Caco-2 (cell line): ENCODE measurements at regions not wholly inside any gene's neighbourhood (a gene's known extent, or its start where the extent isn't known, plus 50 kb on each side); places are given as distances from the start of the nearest gene placed in this dataset.
A peak's percentile ranks its signal among the peaks of the same experiment; 100 is the strongest.

Experiments used
- BruUV-seq: library from RNA; stranded (reverse); fragments of 400-500 nt; replicated peaks from 2 replicates; lab custom pipeline; 2021; lab: Mats Ljungman, UMichigan
- CTCF ChIA-PET: fragments of 300-600 bp; sonication (Branson Sonifier 250); formaldehyde crosslinking; loops from one replicate; lab custom pipeline; 2022; ENCODE audit warnings: antibody characterized with exemption; lab: Charles Lee
- POLR2A ChIA-PET: fragments of 300-600 bp; sonication (Branson Sonifier 250); formaldehyde crosslinking; loops from one replicate; lab custom pipeline; 2022; ENCODE audit warnings: antibody characterized with exemption; lab: Charles Lee
- DNase-seq, 2 experiments: peaks; one replicate each; pipeline versions ENCODE4 v3.0.0 to v3.0.0-alpha.2; 2020 to 2022
- H3K27me3 ChIP-seq: replicated peaks from 2 replicates; pipeline ENCODE4 v1.6.0; 2011; ENCODE audit warnings: low read length; ENCODE audit not compliant: control insufficient read depth, insufficient read depth
- H3K36me3 ChIP-seq: 2 replicates; pipeline ENCODE4 v1.5.1; 2011; ENCODE audit warnings: low read length; ENCODE audit not compliant: control insufficient read depth, insufficient read depth
- H3K4me1 ChIP-seq: fragments of 250-450 bp; sonication (Bioruptor Pico); 2 replicates; pipeline ENCODE4 v1.5.1; 2020; ENCODE audit warnings: mild to moderate bottlenecking
- H3K4me3 ChIP-seq: 2 replicates; pipeline ENCODE4 v1.5.1; 2011; ENCODE audit warnings: low read depth, mild to moderate bottlenecking, control low read depth, low read length
- H3K9me3 ChIP-seq: fragments of 250-450 bp; sonication (Bioruptor Pico); 2 replicates; pipeline ENCODE4 v1.5.1; 2020; ENCODE audit warnings: mild to moderate bottlenecking, moderate library complexity
- H3K27ac Mint-ChIP-seq: one replicate; pipeline ENCODE4 v1.8.0; 2022; ENCODE audit warnings: mixed read lengths; ENCODE audit not compliant: unreplicated experiment
- H3K27me3 Mint-ChIP-seq: one replicate; pipeline ENCODE4 v1.8.0; 2022; ENCODE audit warnings: mixed read lengths; ENCODE audit not compliant: insufficient read depth, unreplicated experiment
- H3K36me3 Mint-ChIP-seq: one replicate; pipeline ENCODE4 v1.8.0; 2022; ENCODE audit warnings: mild to moderate bottlenecking, mixed read lengths; ENCODE audit not compliant: insufficient read depth, unreplicated experiment
- H3K4me1 Mint-ChIP-seq: one replicate; pipeline ENCODE4 v1.8.0; 2022; ENCODE audit warnings: low read depth, mixed read lengths; ENCODE audit not compliant: unreplicated experiment
- H3K4me3 Mint-ChIP-seq: one replicate; pipeline ENCODE4 v1.8.0; 2022; ENCODE audit warnings: mild to moderate bottlenecking, moderate library complexity, mixed read lengths; ENCODE audit not compliant: unreplicated experiment
- H3K9me3 Mint-ChIP-seq: one replicate; pipeline ENCODE4 v1.8.0; 2022; ENCODE audit warnings: mixed read lengths; ENCODE audit not compliant: unreplicated experiment
- intact Hi-C: fragments of 100-400 bp; cut with micrococcal nuclease; formaldehyde crosslinking; loops from one replicate; pipeline ENCODE4 v1.10.0; 2022; ENCODE audit not compliant: unreplicated experiment
- TF ChIP-seq, protein P1 (sequence below), 2 experiments: fragments of 200-600 bp in 1 of 2; IDR thresholded peaks; 1 replicate in 1 of 2; 2 replicates in 1 of 2; pipeline versions ENCODE4 v1.5.1 to v1.8.0; 2011 to 2022; ENCODE audit warnings: antibody characterized with exemption in 1 of 2, control low read depth in 1 of 2, inconsistent platforms in 1 of 2, low read depth in 1 of 2, low read length in 1 of 2, mild to moderate bottlenecking in 1 of 2, moderate library complexity in 1 of 2; ENCODE audit not compliant: insufficient read depth in 1 of 2, severe bottlenecking in 1 of 2, unreplicated experiment in 1 of 2

DNA sequence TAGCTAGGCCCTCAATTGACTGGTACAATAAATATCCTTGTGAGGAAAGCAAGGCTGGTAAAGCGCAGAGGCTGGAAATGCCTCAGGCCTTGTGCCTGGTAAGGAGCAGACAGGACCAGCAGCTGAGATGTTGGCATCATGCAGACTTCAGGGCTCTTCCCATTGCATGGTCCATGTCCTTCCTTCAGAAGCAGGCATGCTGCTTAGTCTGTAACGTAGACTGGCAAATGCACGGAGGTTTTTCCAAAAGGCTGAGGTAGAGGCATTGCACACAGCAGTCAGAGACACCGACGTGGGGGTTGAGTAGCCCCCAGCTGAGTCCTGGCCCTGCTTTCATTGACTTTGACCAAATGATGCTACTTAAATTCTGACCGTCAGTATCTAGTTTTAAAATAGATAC is 87.1 kb downstream of the ADRB2 start:
- peaks cover 3% of the 10 kb centered on the region for H3K27me3 Mint-ChIP-seq
- no peaks in the 10 kb centered on the region for H3K36me3 ChIP-seq
- POLR2A ChIA-PET, result no interaction called here
- DNase-seq, result no peak
- no peaks in the 10 kb centered on the region for H3K27me3 ChIP-seq
- H3K4me1 Mint-ChIP-seq, result peaks cover 6% of the 10 kb centered on the region
- BruUV-seq, result no TSS peak
- no peaks in the 10 kb centered on the region for H3K9me3 Mint-ChIP-seq
- intact Hi-C loops, result no loop called here
- no peaks in the 10 kb centered on the region for H3K36me3 Mint-ChIP-seq
- no peak overlapping the region for H3K27ac Mint-ChIP-seq
- H3K9me3 ChIP-seq, result no peaks in the 10 kb centered on the region
- no peak overlapping the region for H3K4me3 Mint-ChIP-seq
- peaks cover 31% of the 10 kb centered on the region for H3K4me1 ChIP-seq
- H3K4me3 ChIP-seq, result no peak overlapping the region
- CTCF ChIA-PET, result interaction anchor here (1.5 to 2.2 kb wide), 3 partner anchors 44 to 201 kb away, joined by 5 to 14 read pairs (median 13); no protein-coding TSS in a partner anchor
- TF ChIP-seq, protein P1, sequence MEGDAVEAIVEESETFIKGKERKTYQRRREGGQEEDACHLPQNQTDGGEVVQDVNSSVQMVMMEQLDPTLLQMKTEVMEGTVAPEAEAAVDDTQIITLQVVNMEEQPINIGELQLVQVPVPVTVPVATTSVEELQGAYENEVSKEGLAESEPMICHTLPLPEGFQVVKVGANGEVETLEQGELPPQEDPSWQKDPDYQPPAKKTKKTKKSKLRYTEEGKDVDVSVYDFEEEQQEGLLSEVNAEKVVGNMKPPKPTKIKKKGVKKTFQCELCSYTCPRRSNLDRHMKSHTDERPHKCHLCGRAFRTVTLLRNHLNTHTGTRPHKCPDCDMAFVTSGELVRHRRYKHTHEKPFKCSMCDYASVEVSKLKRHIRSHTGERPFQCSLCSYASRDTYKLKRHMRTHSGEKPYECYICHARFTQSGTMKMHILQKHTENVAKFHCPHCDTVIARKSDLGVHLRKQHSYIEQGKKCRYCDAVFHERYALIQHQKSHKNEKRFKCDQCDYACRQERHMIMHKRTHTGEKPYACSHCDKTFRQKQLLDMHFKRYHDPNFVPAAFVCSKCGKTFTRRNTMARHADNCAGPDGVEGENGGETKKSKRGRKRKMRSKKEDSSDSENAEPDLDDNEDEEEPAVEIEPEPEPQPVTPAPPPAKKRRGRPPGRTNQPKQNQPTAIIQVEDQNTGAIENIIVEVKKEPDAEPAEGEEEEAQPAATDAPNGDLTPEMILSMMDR (IDR thresholded peaks at IDR 0.05; ENCODE audit: insufficient read depth in 1 of 2, low read depth in 1 of 2, low read length in 1 of 2, severe bottlenecking in 1 of 2, unreplicated experiment in 1 of 2), result no peak

DNA sequence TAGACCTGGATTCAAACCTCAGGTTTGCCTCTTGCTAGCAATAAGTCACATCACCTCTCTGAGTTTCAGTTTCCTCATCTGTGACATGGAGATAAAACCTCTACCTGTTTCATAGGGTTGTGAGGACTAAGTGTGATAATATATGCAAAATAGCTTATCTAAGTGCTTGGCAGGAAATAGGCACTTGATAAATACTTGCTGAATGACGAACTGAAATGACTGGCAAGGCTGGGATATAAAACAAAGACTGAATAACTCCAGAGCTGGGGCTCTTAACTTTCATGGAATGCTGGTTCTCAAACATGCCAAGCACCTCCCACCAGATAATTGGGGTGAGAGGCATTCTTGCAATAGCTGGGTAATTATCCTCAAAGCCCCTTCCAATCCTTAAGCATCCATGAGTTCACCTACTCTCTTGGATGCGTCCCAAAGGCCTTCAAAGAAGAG is 87.6 kb downstream of the ADRB2 start:
- no peaks in the 10 kb centered on the region for H3K9me3 Mint-ChIP-seq
- BruUV-seq, result no TSS peak
- ChIA-PET POLR2A (interaction anchor here (0.5 kb wide), 1 partner anchor 172 kb away, joined by 3 read pairs; no protein-coding TSS in a partner anchor), CTCF (interaction anchor here (1.9 to 2.2 kb wide), 2 partner anchors 44 to 200 kb away, joined by 13 to 14 read pairs; no protein-coding TSS in a partner anchor)
- Histone ChIP-seq H3K4me1 (peaks cover 31% of the 10 kb centered on the region), H3K27me3 (no peaks in the 10 kb centered on the region), H3K4me3 (no peak overlapping the region), H3K9me3 (no peaks in the 10 kb centered on the region), H3K36me3 (no peaks in the 10 kb centered on the region)
- peak; percentile 11 to 47 for DNase-seq
- intact Hi-C loops, result no loop called here
- no peak overlapping the region for H3K27ac Mint-ChIP-seq
- H3K4me1 Mint-ChIP-seq, result peaks cover 6% of the 10 kb centered on the region
- H3K4me3 Mint-ChIP-seq, result no peak overlapping the region
- TF ChIP-seq, protein P1 (IDR thresholded peaks at IDR 0.05; ENCODE audit: insufficient read depth in 1 of 2, low read depth in 1 of 2, low read length in 1 of 2, severe bottlenecking in 1 of 2, unreplicated experiment in 1 of 2), result no peak
- H3K27me3 Mint-ChIP-seq, result peaks cover 3% of the 10 kb centered on the region
- H3K36me3 Mint-ChIP-seq, result no peaks in the 10 kb centered on the region

DNA sequence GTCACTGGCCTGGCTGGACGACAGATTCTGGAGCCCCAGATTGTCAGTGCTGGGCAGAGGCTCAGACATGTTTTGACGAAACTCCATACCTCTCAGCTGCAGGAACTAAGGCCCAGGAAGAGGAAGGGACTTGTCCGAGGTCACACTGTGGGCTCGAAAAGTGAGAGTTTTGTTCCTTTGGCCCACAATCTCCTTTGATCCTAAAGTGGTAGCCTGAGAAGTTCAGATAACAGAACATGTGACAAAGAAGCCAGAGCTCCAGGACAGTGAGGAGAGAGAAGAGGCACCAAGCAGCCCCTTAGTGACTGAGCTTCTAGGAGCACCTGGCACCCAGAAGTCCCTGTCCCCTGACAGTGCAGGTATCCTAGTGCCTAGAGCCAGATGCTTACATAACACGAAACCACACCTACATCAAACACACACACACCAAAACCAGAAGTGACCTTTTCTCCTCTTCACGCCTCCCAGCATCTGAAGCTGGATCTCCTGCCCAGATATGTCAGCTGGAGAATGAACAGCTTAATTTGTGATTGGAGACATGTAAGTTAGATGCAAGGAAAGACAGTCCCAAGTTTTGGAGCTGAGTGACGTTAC is 88.9 kb downstream of the ADRB2 start:
- H3K27ac Mint-ChIP-seq, result no peak overlapping the region
- peaks cover 31% of the 10 kb centered on the region for H3K4me1 ChIP-seq
- CTCF ChIA-PET, result interaction anchor here (1.0 to 1.9 kb wide), 3 partner anchors 41 to 199 kb away, joined by 3 to 13 read pairs (median 3); no protein-coding TSS in a partner anchor

More for the DNA sequence above, 88.9 kb downstream of the ADRB2 start:
- H3K4me1 Mint-ChIP-seq, result peaks cover 6% of the 10 kb centered on the region
- TF ChIP-seq, protein P1 (IDR thresholded peaks at IDR 0.05; ENCODE audit: insufficient read depth in 1 of 2, low read depth in 1 of 2, low read length in 1 of 2, severe bottlenecking in 1 of 2, unreplicated experiment in 1 of 2), result no peak
- DNase-seq, result no peak
- H3K36me3 Mint-ChIP-seq, result no peaks in the 10 kb centered on the region
- no peaks in the 10 kb centered on the region for H3K27me3 ChIP-seq
- POLR2A ChIA-PET, result no interaction called here
- intact Hi-C loops, result no loop called here
- no peaks in the 10 kb centered on the region for H3K9me3 Mint-ChIP-seq
- no peak overlapping the region for H3K4me3 Mint-ChIP-seq
- peaks cover 1% of the 10 kb centered on the region for H3K27me3 Mint-ChIP-seq
- H3K36me3 ChIP-seq, result no peaks in the 10 kb centered on the region
- no peaks in the 10 kb centered on the region for H3K9me3 ChIP-seq
- BruUV-seq, result no TSS peak
- H3K4me3 ChIP-seq, result no peak overlapping the region
